HG03196 (cell line): ENCODE measurements at regions not wholly inside any gene's neighbourhood (a gene's known extent, or its start where the extent isn't known, plus 50 kb on each side); places are given as distances from the start of the nearest gene placed in this dataset.

ENCODE experiments used
- ATAC-seq: cut with Tn5 transposase; IDR thresholded peaks from one replicate; pipeline ENCODE4 v1.9.1; 2021; ENCODE audit not compliant: unreplicated experiment

- no peak for ATAC-seq
These were observed 450.7 kb downstream of the EFNA5 start for GRCh38 chr5:107219993-107220392.

- ATAC-seq, result no peak
These were observed 452.1 kb downstream of the EFNA5 start for GRCh38 chr5:107218457-107219193.

GRCh38 chr5:107217721-107218130 is 453.0 kb downstream of the EFNA5 start:
- no peak for ATAC-seq

GRCh38 chr5:107216587-107216986 is 454.1 kb downstream of the EFNA5 start:
- no peak for ATAC-seq

GRCh38 chr5:107215611-107216010 is 455.1 kb downstream of the EFNA5 start:
- no peak for ATAC-seq

GRCh38 chr5:107213025-107213424 is 457.7 kb downstream of the EFNA5 start:
- ATAC-seq, result no peak

GRCh38 chr5:107211630-107212029 is 459.1 kb downstream of the EFNA5 start:
- ATAC-seq, result no peak

GRCh38 chr5:107208867-107209266 is 461.9 kb downstream of the EFNA5 start:
- no peak for ATAC-seq

- no peak for ATAC-seq
These were observed 466.3 kb downstream of the EFNA5 start for GRCh38 chr5:107204413-107204812.

- no peak for ATAC-seq
These were observed 467.5 kb downstream of the EFNA5 start for GRCh38 chr5:107203243-107203642.

- ATAC-seq, result no peak
These were observed 471.0 kb downstream of the EFNA5 start for GRCh38 chr5:107199756-107200155.

GRCh38 chr5:107196500-107197059 is 474.2 kb downstream of the EFNA5 start:
- ATAC-seq, result no peak

GRCh38 chr5:107195890-107196395 is 474.8 kb downstream of the EFNA5 start:
- no peak for ATAC-seq

- ATAC-seq, result no peak
These were observed 485.9 kb downstream of the EFNA5 start for GRCh38 chr5:107184871-107185270.

GRCh38 chr5:107184066-107184465 is 486.7 kb downstream of the EFNA5 start:
- no peak for ATAC-seq

- no peak for ATAC-seq
These were observed 500.1 kb downstream of the EFNA5 start for GRCh38 chr5:107170620-107171019.

- ATAC-seq, result no peak
These were observed 500.9 kb downstream of the EFNA5 start for GRCh38 chr5:107169867-107170266.

GRCh38 chr5:107168848-107169752 is 501.6 kb downstream of the EFNA5 start:
- no peak for ATAC-seq

- no peak for ATAC-seq
These were observed 502.7 kb downstream of the EFNA5 start for GRCh38 chr5:107168086-107168485.

- no peak for ATAC-seq
These were observed 505.4 kb downstream of the EFNA5 start for GRCh38 chr5:107165296-107165695.

GRCh38 chr5:107157809-107158208 is 512.9 kb downstream of the EFNA5 start:
- ATAC-seq, result no peak

- no peak for ATAC-seq
These were observed 515.0 kb downstream of the EFNA5 start for GRCh38 chr5:107155707-107156106.
